GM18498 (cell line): ENCODE measurements at regions not wholly inside any gene's neighbourhood (a gene's known extent, or its start where the extent isn't known, plus 50 kb on each side); places are given as distances from the start of the nearest gene placed in this dataset.

Experiments
- ATAC-seq: cut with Tn5 transposase; IDR thresholded peaks from one replicate; pipeline ENCODE4 v1.9.1; 2021; ENCODE audit warnings: mild to moderate bottlenecking, moderate library complexity; ENCODE audit not compliant: unreplicated experiment

GRCh38 chr13:106182404-106182803 lies 353.1 kb downstream of the EFNB2 start:
- ATAC-seq = no peak

DNA sequence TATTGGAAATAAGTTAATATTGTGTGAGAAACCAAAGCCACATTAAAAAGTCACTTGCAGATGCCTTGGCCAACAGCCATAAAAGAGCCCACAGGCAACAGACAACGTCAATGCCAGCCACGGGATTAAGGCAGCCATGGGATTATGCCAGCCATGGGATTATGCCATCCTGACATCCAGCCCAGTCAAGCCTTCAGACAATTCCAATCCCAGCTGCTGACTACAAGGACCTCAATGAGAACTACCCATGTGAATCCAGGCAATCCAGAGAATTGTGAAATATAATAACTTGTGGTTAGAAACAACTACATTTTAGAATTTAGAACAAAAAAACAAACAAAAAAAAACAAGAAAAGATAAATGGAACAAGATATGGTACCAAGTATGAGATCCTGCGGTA lies 356.6 kb downstream of the EFNB2 start:
- ATAC-seq = no peak

GRCh38 chr13:106177146-106177545 lies 358.3 kb downstream of the EFNB2 start:
- no peak for ATAC-seq

- ATAC-seq = no peak
These were observed 359.3 kb downstream of the EFNB2 start for GRCh38 chr13:106176117-106176516.

GRCh38 chr13:106173891-106174610 lies 361.4 kb downstream of the EFNB2 start:
- ATAC-seq = no peak

- ATAC-seq = no peak
These were observed 362.1 kb downstream of the EFNB2 start for GRCh38 chr13:106173346-106173745.

GRCh38 chr13:106172176-106172905 lies 363.1 kb downstream of the EFNB2 start:
- no peak for ATAC-seq

GRCh38 chr13:106163426-106163825 lies 372.0 kb downstream of the EFNB2 start:
- no peak for ATAC-seq

DNA sequence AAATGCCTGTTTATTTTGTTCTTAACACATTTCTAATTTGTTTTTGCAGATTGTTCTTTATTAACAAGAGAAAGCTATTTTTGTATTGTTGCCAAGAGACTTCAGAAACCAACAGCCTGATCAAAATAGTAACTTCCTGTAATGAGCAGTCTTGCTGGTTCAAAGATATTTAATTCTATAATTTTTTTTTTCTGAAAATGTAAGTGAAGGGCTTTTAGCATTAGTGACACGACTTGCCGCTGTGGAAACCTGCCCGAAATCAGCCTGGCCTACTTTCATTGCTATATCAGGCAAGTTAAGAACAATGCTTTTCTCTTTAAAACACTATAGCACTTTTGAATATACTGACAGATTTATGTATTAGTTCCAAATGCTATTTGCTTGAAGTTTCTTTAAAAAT lies 374.3 kb downstream of the EFNB2 start:
- no peak for ATAC-seq

- no peak for ATAC-seq
These were observed 375.9 kb downstream of the EFNB2 start for GRCh38 chr13:106159295-106160195.

DNA sequence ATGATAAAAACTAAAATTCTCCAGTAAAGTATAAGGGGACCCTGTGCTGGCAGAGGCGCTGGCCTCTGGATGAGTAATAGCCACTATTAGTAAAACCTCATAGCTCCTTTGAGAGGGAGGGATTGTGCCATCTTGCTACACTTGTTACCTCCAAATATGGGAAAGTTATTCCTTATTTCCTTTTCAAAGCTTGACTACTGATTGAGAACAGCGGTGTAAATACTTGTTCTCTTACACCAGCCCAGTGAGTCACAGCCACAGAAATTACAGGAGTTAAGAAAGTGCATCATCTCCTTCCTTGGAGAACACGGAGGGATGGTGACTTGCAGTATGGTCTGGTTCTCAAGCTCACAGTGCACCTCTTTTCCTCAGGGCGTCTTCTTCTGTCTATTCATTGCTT lies 379.0 kb downstream of the EFNB2 start:
- ATAC-seq = no peak

GRCh38 chr13:106155411-106155810 lies 380.1 kb downstream of the EFNB2 start:
- no peak for ATAC-seq

GRCh38 chr13:106153876-106154275 lies 381.6 kb downstream of the EFNB2 start:
- no peak for ATAC-seq

GRCh38 chr13:106153041-106153440 lies 382.4 kb downstream of the EFNB2 start:
- ATAC-seq = no peak

GRCh38 chr13:106152047-106152446 lies 383.4 kb downstream of the EFNB2 start:
- ATAC-seq = no peak

DNA sequence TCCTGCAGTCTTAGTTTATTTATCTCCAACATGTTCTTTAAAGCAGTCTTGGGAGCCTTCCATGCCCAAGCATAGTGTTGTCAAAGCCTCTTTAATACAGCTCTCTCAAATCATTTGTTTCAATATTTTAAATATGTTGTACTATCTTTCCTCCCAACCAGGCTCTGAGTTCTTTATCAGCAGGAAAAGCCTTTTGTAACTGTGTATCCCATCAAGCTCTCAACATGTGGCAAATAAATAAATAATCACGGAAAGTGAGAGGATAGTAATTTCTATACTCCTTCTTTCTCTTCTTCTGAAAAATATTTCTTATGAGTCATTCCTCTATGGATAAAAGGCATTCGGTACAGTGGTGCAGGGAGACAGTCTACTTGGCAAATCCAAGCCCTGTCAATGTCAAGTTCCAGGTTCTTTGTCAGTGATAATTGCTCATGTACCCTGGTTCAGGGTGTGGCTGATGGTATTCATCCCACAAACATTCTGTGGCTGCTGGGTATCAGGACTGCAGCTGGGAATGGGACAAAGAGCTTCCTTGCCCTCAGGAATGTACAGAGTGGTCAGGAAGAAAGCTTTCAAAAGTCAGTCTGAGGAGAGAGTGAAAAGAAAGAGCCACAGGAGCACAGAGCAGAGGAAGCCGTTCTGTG lies 384.3 kb downstream of the EFNB2 start:
- no peak for ATAC-seq

- ATAC-seq = no peak
These were observed 389.2 kb downstream of the EFNB2 start for GRCh38 chr13:106145997-106146864.

GRCh38 chr13:106145070-106145469 lies 390.4 kb downstream of the EFNB2 start:
- ATAC-seq = no peak

DNA sequence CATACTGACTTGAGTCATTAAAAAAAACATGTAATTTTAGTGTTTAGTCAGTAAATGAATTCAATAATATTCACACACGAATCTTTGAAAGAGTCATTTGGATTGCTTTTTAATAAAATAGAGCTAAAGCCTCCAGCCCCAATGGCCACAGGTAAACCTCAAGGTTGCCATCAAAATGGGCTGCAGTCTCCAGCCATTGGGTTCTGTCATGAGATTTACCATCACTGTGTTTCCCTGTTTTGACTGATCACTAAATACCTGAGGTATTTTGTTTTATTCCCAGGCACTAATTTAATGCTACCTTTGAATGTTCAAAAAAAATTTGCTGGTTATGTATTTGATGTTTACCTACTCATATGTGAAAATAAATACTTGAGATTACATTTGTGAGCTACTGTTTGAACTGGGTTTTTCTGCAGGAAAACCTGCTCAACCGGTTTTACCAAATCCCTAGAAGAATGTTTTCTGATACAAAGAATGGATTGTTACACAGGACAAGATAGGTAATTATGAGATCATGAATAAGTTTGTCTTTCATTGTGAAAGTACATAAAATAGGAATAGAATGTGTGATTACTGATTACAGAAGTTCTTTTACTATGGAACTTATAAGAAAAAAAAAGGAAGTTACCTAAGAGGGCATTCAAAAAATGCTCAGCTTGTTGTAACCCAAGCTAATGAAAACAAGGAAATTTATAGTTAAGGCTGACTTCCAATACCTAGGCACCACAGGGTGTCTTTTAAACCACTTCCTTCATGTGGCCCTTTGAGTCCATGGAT lies 391.3 kb downstream of the EFNB2 start:
- no peak for ATAC-seq
